SK-N-SH (cell line): ENCODE measurements at regions not wholly inside any gene's neighbourhood (a gene's known extent, or its start where the extent isn't known, plus 50 kb on each side); places are given as distances from the start of the nearest gene placed in this dataset.

Experiments
- CTCF ChIA-PET: fragments of 300-600, 350-600 bp; formaldehyde crosslinking; extraction: SDS; loops from one replicate; lab custom pipeline; 2021; lab: Yijun Ruan, JAX
- POLR2A ChIA-PET: fragments of 350-600 bp; sonication (Branson Sonifier 250); formaldehyde crosslinking; extraction: SDS; loops from one replicate; lab custom pipeline; 2020; ENCODE audit warnings: antibody characterized with exemption, inconsistent platforms; lab: Yijun Ruan, JAX
- DNase-seq: peaks from one replicate; pipeline ENCODE4 v3.0.0; 2012
- H2AFZ ChIP-seq: fragments of 200-600 bp; sonication (generic); 2 replicates; pipeline ENCODE4 v1.8.1; 2016; ENCODE audit warnings: antibody characterized with exemption, mild to moderate bottlenecking, low read depth
- H3F3A ChIP-seq: fragments of 200-600 bp; sonication (generic); replicated peaks from 2 replicates; pipeline ENCODE3; 2016; ENCODE audit warnings: antibody characterized with exemption, mild to moderate bottlenecking; ENCODE audit not compliant: insufficient read depth
- H3K27ac ChIP-seq, 2 experiments: fragments of 200-500 bp in 1 of 2; fragments of 200-600 bp in 1 of 2; sonication (Bioruptor generic) in 1 of 2; sonication (generic), shearing (Covaris generic) in 1 of 2; 2 replicates each; pipeline versions ENCODE4 v1.5.1 to v1.6.1; 2014 to 2016; ENCODE audit warnings: low read depth in 2 of 2, inconsistent platforms in 1 of 2, low read length in 1 of 2, mild to moderate bottlenecking in 1 of 2, mixed read lengths in 1 of 2
- H3K27me3 ChIP-seq: fragments of 200-600 bp; sonication (generic), shearing (Covaris generic); 2 replicates; pipeline ENCODE4 v1.6.1; 2016; ENCODE audit warnings: mixed run types; ENCODE audit not compliant: insufficient read depth
- H3K36me3 ChIP-seq, 2 experiments: fragments of 200-500 bp in 1 of 2; fragments of 200-600 bp in 1 of 2; sonication (Bioruptor generic) in 1 of 2; sonication (generic) in 1 of 2; replicated peaks in 1 of 2; 2 replicates each; pipeline versions ENCODE3 to v1.5.1; 2014 to 2016; ENCODE audit warnings: low read length in 1 of 2, mild to moderate bottlenecking in 1 of 2; ENCODE audit not compliant: insufficient read depth in 2 of 2, control insufficient read depth in 1 of 2
- H3K4me1 ChIP-seq, 2 experiments: fragments of 200-500 bp in 1 of 2; fragments of 200-600 bp in 1 of 2; sonication (Bioruptor generic) in 1 of 2; sonication (generic), shearing (Covaris generic) in 1 of 2; 2 replicates each; pipeline versions ENCODE4 v1.5.1 to v1.6.1; 2014 to 2016; ENCODE audit warnings: low read depth in 1 of 2, low read length in 1 of 2, mixed run types in 1 of 2; ENCODE audit not compliant: insufficient read depth in 2 of 2, control insufficient read depth in 1 of 2
- H3K4me2 ChIP-seq: fragments of 200-600 bp; sonication (generic), shearing (Covaris generic); 2 replicates; pipeline ENCODE4 v1.6.1; 2017; ENCODE audit warnings: mixed run types
- H3K4me3 ChIP-seq, 2 experiments: fragments of 200-500 bp in 1 of 2; fragments of 200-600 bp in 1 of 2; sonication (Bioruptor generic) in 1 of 2; sonication (generic), shearing (Covaris generic) in 1 of 2; 2 replicates each; pipeline versions ENCODE4 v1.5.1 to v1.8.1; 2014 to 2016; ENCODE audit warnings: low read depth in 2 of 2, inconsistent platforms in 1 of 2, low read length in 1 of 2, mild to moderate bottlenecking in 1 of 2, mixed read lengths in 1 of 2, moderate library complexity in 1 of 2
- H3K79me2 ChIP-seq: fragments of 200-600 bp; sonication (generic); 2 replicates; pipeline ENCODE4 v1.8.1; 2017; ENCODE audit warnings: mild to moderate bottlenecking; ENCODE audit not compliant: insufficient read depth
- H3K9ac ChIP-seq: fragments of 200-600 bp; sonication (generic); 2 replicates; pipeline ENCODE4 v1.6.1; 2017; ENCODE audit warnings: mixed run types
- H3K9me2 ChIP-seq: fragments of 200-600 bp; sonication (generic); 2 replicates; pipeline ENCODE4 v1.6.1; 2017; ENCODE audit warnings: mixed run types
- H3K9me3 ChIP-seq: fragments of 200-600 bp; sonication (generic); 2 replicates; pipeline ENCODE4 v1.6.1; 2017; ENCODE audit warnings: mixed run types, mild to moderate bottlenecking, moderate library complexity
- H4K20me1 ChIP-seq: fragments of 200-600 bp; sonication (generic); 2 replicates; pipeline ENCODE4 v1.6.1; 2017; ENCODE audit warnings: mild to moderate bottlenecking, mixed run types; ENCODE audit not compliant: insufficient read depth
- CTCF ChIP-seq: fragments of 200-600 bp; sonication (generic); IDR thresholded peaks from 2 replicates; pipeline ENCODE4 v1.6.1; 2017; ENCODE audit warnings: antibody characterized with exemption, mild to moderate bottlenecking, moderate library complexity
- ELF1 ChIP-seq: IDR thresholded peaks from 2 replicates; pipeline ENCODE4 v1.4.0; 2012
- EP300 ChIP-seq, 2 experiments: IDR thresholded peaks; 2 replicates each; pipeline versions ENCODE4 v1.4.0 to v1.6.1; 2012; ENCODE audit warnings: borderline replicate concordance in 1 of 2, low read depth in 1 of 2, low read length in 1 of 2
- EZH2phosphoT487 ChIP-seq: fragments of 200-600 bp; sonication (generic); IDR thresholded peaks from 2 replicates; pipeline ENCODE4 v1.6.1; 2017; ENCODE audit warnings: low read depth, mixed run types, mild to moderate bottlenecking, antibody characterized with exemption, moderate library complexity, borderline replicate concordance
- FOXJ3 ChIP-seq: sonication (generic); formaldehyde crosslinking; IDR thresholded peaks from 2 replicates; pipeline ENCODE4 v1.5.1; 2020; ENCODE audit warnings: mild to moderate bottlenecking, missing genetic modification reagents
- FOXM1 ChIP-seq: IDR thresholded peaks from 2 replicates; pipeline ENCODE4 v1.4.0; 2012; ENCODE audit warnings: low read depth, mild to moderate bottlenecking
- GATA2 ChIP-seq: sonication (generic); formaldehyde crosslinking; IDR thresholded peaks from 2 replicates; pipeline ENCODE4 v1.5.0; 2020; ENCODE audit warnings: mild to moderate bottlenecking, missing genetic modification reagents
- IRF3 ChIP-seq: fragments of 150-350 bp; IDR thresholded peaks from 2 replicates; pipeline ENCODE4 v1.6.1; 2016; ENCODE audit warnings: mild to moderate bottlenecking, low read depth, low read length
- JUND ChIP-seq: IDR thresholded peaks from 2 replicates; pipeline ENCODE4 v1.4.0; 2012
- MAX ChIP-seq: IDR thresholded peaks from 2 replicates; pipeline ENCODE4 v1.4.0; 2012; ENCODE audit warnings: low read depth
- MEF2A ChIP-seq: IDR thresholded peaks from 2 replicates; pipeline ENCODE4 v1.4.0; 2012; ENCODE audit warnings: low read depth, borderline replicate concordance
- MXI1 ChIP-seq: IDR thresholded peaks from 2 replicates; pipeline ENCODE4 v1.6.1; 2012; ENCODE audit warnings: mild to moderate bottlenecking, low read depth, low read length, improper control_type of control experiment
- NRF1 ChIP-seq: IDR thresholded peaks from 2 replicates; pipeline ENCODE4 v1.6.1; 2012; ENCODE audit warnings: low read depth, mild to moderate bottlenecking, low read length
- PBX3 ChIP-seq: IDR thresholded peaks from 2 replicates; pipeline ENCODE4; 2012
- POLR2AphosphoS5 ChIP-seq: IDR thresholded peaks from 2 replicates; pipeline ENCODE4 v1.6.1; 2012; ENCODE audit warnings: low read depth, low read length
- RAD21 ChIP-seq: IDR thresholded peaks from 2 replicates; pipeline ENCODE4 v1.6.1; 2012; ENCODE audit warnings: mild to moderate bottlenecking, low read length
- RXRA ChIP-seq: IDR thresholded peaks from 2 replicates; pipeline ENCODE4 v1.4.0; 2012; ENCODE audit warnings: low read depth, mild to moderate bottlenecking, borderline replicate concordance
- SIN3A ChIP-seq: IDR thresholded peaks from 2 replicates; pipeline ENCODE4 v1.6.1; 2012; ENCODE audit warnings: low read depth, mild to moderate bottlenecking, low read length, moderate library complexity, borderline replicate concordance
- TAF1 ChIP-seq: IDR thresholded peaks from 2 replicates; pipeline ENCODE4 v1.6.1; 2012; ENCODE audit warnings: low read depth, mild to moderate bottlenecking, low read length, moderate library complexity, borderline replicate concordance
- TCF12 ChIP-seq: IDR thresholded peaks from 2 replicates; pipeline ENCODE4 v1.4.0; 2012
- YY1 ChIP-seq: IDR thresholded peaks from 2 replicates; pipeline ENCODE4 v1.4.0; 2012; ENCODE audit warnings: low read depth, mild to moderate bottlenecking
- WGBS: methylation state at CpG from one replicate; pipeline ENCODE4 v1.1.6; 2017; ENCODE audit warnings: low lambda C conversion rate; 5-methylcytosine and 5-hydroxymethylcytosine counted together

- Histone ChIP-seq H3K9me2 (no peaks in the 10 kb centered on the region), H4K20me1 (no peaks in the 10 kb centered on the region), H3K27me3 (no peaks in the 10 kb centered on the region), H3K36me3 (no peaks in the 10 kb centered on the region), H3K9ac (no peak overlapping the region), H3K4me1 (peaks cover 0 to 3% of the 10 kb centered on the region in 2 experiments; a peak in 1 of 4 replicates), H3K4me3 (no peak overlapping the region), H3F3A (no peaks in the 10 kb centered on the region), H3K9me3 (no peaks in the 10 kb centered on the region), H3K4me2 (no peak overlapping the region), H2AFZ (no peak overlapping the region), H3K79me2 (no peaks in the 10 kb centered on the region), H3K27ac (no peak overlapping the region)
- ChIA-PET POLR2A (no interaction called here), CTCF (no interaction called here)
- 56% methylated on average over 2 of the region's 2 CpGs for WGBS
- TF ChIP-seq EP300 (IDR thresholded peaks at IDR 0.05; ENCODE audit: borderline replicate concordance in 1 of 2, low read depth in 1 of 2, low read length in 1 of 2) = no peak
- no peak for TF ChIP-seq POLR2AphosphoS5
- no peak for DNase-seq
Observed at GRCh38 chr16:62967611-62968010, 931.4 kb upstream of the CDH8 start.

- CTCF ChIA-PET = no interaction called here
- no peak overlapping the region for H3K4me3 ChIP-seq
- no peaks in the 10 kb centered on the region for H3K27me3 ChIP-seq
- 8% methylated on average over 3 of the region's 3 CpGs for WGBS
- no peak overlapping the region for H3K27ac ChIP-seq
- no peak for DNase-seq
- no peaks in the 10 kb centered on the region for H3F3A ChIP-seq
- no peaks in the 10 kb centered on the region for H3K9me3 ChIP-seq
- H3K36me3 ChIP-seq = no peaks in the 10 kb centered on the region
- no peak overlapping the region for H3K9ac ChIP-seq
- no peaks in the 10 kb centered on the region for H3K9me2 ChIP-seq
- no peaks in the 10 kb centered on the region for H3K79me2 ChIP-seq
- no peak overlapping the region for H2AFZ ChIP-seq
- peaks cover 0 to 3% of the 10 kb centered on the region in 2 experiments; a peak in 1 of 4 replicates for H3K4me1 ChIP-seq
- H4K20me1 ChIP-seq = no peaks in the 10 kb centered on the region
- TF ChIP-seq TCF12 = no peak
- TF ChIP-seq CTCF = no peak
- no peak for TF ChIP-seq PBX3
- no peak for TF ChIP-seq RAD21
- TF ChIP-seq IRF3 = no peak
- no peak for TF ChIP-seq POLR2AphosphoS5
- TF ChIP-seq JUND = no peak
- no peak for TF ChIP-seq RXRA
- no peak for TF ChIP-seq MEF2A
- no peak for TF ChIP-seq SIN3A
- no peak for TF ChIP-seq NRF1
- TF ChIP-seq MXI1 = no peak
- no peak for TF ChIP-seq FOXM1
- TF ChIP-seq EZH2phosphoT487 = no peak
- TF ChIP-seq GATA2 = no peak
- TF ChIP-seq TAF1 = no peak
- TF ChIP-seq ELF1 = no peak
- no peak for TF ChIP-seq FOXJ3 (CRISPR knock-in tag)
- no peak for TF ChIP-seq MAX
- TF ChIP-seq YY1 = no peak
- H3K4me2 ChIP-seq = no peak overlapping the region
- POLR2A ChIA-PET = no interaction called here
Observed at GRCh38 chr16:62967163-62967562, 930.9 kb upstream of the CDH8 start.
